ENCODE measurements at regions not wholly inside any gene's neighbourhood (a gene's known extent, or its start where the extent isn't known, plus 50 kb on each side); places are given as distances from the start of the nearest gene placed in this dataset.

DNA sequence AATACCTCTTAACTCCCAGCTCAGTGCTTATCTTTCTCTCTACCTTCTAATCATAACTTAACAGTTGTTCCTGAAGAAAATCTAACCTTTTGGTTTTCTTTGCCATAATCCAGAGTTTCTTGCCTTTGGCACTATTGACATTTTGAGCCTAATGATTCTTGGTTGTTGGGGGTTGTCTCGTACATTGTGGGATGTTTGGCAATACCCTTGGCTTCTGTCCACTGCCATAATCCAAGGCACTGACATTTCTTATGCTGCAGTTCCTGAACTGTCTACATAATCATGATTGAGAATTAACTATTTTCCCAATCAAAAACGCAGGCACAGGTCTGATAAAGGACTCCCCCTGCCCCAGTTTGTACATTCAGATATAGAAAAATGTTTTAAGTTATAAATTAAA lies 203.2 kb upstream of the MEX3C start:
- DNase-seq, result no peak

DNA sequence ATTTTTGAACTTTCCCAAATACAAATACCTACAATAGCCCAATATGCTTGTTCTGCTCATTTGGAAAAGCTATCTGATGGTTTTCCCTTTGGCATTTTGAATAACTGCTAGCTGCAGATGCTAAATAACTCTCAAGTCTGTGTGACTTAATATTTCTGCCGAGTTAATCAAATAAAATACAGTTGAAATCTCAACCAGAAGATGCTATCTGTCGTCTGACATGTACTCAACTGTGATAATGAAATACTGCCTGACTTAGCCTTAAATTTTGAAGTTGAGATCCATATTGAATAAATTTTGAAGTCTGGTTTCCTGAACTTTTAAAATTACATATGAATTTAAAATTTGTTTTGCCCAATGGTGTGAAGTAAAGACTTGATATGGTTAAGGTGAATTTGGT lies 204.4 kb upstream of the MEX3C start:
- no peak for DNase-seq

DNA sequence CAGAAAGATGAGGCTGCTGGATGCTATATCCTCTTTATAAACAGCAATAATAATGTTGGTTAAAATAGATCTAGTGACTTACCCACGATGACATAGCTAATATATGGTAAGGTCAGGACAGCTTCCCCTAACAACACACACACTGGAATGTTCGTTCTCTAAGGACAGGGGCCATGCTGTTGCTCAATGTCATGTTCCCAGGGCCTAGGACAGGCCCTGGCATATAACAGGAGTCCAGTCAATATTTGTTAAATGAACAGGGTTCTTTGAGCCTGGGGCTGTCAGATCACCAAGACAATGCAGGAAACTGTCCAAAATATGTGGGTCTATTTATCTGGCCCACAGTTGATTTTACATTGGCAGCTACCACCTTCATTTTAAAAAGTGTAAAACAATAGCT lies 207.1 kb upstream of the MEX3C start:
- DNase-seq, result no peak

DNA sequence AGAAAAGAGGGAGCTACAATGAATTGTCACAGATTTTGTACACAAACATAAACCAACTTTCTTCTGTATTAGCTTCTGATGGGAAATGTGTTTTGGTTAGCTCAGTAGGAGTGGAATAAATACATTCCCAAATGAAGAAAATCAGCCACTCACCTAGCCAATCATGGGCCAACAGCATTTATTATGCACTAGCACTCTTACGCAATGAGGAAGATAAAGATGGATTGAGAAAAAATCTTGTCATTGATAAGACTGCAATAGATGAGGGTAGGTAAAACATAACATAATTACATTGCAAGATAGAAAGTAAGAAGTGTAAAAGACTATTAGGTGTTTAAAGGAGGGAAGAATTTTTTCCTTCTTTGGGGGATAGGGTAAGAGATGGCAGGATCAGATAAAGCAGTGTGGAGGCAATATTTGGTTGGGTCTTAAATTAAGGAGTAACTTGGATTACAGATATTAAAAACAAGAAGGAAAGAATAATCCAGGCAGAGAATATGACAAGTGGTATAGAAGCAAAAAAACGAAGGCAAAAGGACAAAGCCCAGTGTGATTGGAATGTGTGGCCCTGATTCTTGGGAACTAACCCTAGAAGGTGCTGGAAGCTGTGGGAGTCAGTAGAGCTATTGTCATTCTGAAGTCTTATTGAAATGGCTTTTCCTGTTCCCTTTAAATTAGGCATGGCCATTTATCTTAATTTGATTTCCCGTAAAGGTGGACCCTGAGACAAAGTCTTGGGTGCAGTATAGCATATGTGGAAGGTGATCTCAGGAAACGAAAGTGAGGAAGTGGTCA lies 208.4 kb upstream of the MEX3C start:
- no peak for DNase-seq

DNA sequence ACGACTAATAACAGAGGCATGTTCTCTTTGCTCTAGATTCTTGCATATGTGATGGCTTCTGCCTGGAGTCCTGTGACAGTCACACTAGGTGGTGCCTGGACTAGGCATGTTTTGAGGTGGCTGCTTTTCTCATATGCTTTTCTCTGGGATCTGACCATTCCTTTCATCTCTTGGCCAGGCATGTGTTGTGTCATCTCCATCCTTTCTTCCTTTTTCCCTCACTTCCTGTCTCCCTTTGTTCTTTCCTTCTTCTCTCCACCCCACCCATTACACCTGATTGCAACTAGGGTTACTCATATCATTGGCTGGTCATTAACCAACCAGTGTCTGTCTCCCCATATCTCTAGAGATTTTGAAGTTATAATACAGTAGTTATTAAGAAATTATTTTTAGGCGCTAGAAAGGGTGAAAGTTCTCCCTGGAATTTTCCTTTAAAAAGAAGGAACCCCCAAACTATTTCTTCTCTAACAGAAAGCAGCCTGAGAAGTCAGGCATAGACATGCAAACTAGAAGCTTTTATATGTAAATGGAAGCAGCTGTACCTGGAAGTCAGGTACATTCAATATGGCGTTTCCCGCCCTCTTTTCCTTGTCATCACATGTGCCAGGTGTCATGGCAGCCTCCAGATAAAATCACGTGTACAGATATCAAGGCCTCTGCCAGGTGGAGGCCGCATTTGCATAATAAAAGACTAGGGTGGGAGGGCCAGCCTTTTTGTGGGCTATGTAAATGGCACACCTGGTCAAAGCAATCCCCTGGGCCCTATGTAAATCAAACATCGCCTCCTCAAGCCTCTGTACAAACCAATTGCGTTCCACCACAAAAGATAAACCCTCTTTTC lies 220.4 kb upstream of the MEX3C start:
- no peak for DNase-seq

DNA sequence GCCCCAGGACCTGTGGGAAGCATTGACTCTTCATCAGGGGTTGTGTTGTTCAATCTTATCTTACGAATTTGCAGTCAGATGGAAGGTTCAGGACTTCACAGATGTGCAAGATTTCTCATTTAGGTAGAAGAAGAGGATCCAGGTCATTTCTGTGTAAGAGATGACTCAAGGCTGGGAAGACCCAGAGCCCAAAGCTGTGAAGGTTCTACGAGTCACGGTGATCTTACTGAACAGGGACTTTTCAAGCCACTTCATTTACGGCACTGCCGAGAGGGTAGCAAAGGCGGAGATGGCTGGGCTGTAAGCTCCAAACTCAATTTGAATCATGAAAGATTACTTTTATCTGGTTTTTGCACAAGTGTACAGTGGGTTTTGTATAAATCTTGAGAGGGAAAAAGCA lies 228.0 kb upstream of the MEX3C start:
- no peak for DNase-seq

DNA sequence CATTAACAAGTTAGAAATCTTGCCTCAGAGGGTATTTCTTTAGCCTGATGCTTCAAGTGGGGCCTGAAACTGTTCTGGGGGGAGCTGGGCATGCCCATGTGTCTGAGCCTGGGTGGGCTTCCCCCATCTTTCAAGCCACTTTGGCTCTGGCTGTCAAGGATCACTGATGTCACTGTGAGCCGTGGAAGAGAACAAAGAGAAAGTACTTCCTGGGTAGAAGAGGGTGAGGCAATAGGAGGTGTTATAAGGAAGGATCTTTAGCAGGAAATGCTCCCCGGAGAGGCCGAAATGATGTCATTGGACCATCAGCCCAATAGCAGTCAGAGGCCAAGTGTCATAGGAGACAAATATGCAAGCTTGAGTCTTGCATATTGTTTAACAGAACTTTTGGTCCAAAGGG lies 228.4 kb upstream of the MEX3C start:
- DNase-seq, result no peak

DNA sequence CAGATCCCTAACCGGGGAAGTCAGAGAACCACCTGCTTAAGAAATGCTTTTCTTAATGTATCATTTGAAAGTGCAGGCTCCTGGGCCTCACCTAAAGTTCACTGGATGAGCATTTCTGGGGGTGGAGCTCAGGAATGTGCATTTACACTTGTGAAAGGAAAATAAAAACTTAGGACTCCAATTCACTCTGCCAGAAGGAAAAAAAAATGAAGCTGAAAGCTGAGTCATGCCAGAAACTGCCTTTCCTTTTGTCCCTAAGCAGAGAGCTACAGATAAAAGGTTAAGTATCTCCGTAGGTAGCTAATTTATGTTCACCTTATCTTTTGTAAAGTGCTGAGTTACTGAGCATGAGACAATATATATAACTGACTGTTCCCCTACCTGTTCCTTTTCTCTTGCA lies 229.5 kb upstream of the MEX3C start:
- DNase-seq, result no peak

DNA sequence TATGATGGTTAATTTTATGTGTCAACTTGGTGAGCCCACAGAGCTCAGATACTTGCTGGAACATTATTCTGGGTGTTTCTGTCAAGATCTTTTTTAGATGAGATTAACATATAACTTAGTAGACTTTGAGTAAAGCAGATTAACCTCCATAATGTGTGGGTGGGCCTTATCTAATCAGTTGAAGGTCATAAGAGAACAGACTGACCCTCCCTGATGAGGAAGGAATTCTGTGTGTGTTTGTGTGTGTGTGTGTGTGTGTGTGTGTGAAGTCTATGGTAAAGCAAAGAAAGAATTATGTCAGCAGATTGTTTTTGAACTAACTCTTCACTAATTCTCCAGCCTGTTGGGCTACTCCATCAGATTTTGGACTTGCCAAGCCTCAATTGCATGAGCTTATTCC lies 232.2 kb upstream of the MEX3C start:
- DNase-seq, result no peak

DNA sequence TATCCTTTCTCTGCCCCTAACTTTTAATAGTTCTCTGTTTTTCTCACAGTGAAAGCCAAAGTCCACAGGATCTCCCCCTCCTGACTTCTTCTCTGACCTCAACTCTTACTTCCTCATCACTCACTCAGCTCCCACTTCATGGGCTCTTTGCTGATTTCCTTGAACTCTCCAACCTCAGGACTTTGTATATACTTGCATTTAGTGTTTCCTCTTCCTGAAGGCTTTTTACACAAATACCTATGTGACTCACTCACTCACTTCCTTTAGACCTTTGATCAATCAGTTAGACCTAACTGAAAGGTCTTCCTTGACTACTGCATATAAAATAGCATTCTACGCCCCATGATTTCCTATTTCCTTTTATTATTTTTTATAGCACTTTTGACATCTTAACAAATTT lies 233.1 kb upstream of the MEX3C start:
- DNase-seq, result no peak

DNA sequence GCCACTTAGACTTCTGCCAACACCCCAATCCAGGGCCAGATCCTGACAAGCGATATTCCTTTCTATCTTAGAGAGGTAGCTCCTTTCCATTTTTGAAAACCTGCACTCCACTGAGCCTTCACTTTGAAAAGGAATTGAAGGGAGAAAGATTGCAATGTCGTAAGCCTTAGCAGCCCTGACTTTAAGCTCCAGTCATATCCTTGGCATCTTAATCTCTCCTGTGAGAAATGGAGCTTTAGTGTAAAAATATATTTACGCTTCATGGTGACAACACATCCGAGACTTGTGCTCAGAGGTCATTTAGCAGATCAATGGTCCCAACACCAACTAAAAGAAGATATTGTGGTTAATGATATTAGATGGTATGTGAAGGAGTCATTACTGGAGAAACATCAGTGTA lies 235.8 kb upstream of the MEX3C start:
- DNase-seq, result no peak

DNA sequence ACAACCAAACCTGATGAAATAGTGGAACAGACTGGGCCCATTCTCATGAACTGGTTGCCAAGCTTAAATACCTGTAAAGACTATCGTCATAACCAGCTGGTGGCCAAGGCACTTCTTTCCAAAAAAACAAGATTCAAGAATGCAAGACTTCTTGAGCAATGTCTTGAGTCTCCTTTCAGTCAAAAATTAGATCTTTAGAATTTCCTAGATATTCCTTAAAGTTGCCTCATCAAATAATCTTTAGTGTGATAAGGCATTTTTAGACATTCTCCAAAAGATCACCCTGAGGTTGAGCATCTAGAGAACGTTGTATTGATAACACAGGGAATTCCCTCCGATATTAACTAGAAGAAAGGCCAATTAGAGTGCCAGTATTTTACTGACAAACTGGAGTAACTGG lies 236.4 kb upstream of the MEX3C start:
- DNase-seq, result no peak

DNA sequence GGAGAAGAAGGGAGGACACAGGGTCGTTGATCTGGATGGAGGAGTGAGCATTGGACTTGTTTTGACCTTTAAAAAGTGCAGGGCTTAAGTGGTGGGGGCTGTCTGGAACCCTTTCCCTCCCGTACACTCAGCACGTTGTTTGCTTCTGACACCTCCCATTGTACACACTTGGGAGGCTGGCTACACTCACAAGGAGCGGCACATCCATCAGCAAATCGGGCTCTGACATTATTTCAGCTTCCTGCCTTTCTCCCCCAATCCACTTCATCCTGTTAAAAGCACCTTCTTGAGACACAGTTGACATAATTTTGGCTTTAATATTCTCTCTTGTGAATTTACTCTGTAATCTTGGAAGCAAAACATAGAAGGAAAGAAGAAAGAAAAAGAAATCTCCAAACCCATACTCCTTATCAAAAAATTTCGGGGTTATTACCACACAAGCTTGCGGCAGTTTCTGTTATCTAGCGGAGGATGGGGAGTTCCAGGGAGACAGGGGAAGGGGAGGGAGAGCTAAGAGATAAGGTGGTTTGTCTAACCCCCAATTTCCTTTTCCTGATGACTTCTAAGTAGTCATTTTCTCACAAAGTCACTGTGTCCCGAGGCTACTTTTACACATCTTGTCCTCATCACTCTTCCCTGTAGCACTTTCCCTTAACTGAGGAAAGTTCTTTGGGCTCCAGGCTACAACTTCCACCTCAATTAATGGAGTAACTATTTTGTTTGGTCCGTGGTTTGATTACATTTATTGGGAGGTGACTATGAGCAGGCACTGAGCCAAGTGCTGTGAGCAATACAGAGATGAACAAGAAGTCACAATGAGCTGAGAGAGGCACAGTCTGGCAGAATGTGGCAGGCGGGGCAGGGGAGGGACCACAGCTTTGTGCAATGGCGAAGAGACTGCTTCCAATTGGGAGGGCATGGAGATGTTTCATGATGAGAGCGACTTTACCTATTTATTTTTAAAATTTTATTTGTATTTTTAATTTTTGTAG lies 240.1 kb upstream of the MEX3C start:
- DNase-seq, result no peak

DNA sequence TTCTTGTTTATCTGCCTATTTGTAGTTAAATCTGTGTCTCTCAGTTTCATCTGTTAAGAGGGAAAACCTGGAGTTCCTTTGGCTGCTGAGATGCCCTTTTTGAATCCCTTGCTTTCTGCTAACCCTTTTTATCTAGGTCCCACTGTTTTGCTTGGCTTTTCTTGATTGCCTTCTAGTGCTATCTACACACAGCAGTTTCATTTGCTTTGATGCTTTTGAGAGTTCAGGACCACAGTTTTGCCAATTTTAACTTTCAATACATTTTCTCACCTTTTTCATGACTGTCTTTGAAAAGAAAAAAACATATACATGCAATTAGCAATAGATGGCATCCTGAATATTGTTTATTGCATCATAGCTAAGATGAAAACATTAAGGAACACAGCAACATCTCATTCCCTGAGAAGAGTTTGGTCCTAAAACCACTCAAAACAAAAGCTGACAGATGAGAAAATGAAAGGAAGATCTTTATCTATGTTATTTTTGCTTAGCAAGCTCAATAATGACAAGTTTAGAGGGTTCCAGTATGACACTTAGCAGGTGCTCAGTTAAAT lies 241.4 kb upstream of the MEX3C start:
- DNase-seq, result no peak

DNA sequence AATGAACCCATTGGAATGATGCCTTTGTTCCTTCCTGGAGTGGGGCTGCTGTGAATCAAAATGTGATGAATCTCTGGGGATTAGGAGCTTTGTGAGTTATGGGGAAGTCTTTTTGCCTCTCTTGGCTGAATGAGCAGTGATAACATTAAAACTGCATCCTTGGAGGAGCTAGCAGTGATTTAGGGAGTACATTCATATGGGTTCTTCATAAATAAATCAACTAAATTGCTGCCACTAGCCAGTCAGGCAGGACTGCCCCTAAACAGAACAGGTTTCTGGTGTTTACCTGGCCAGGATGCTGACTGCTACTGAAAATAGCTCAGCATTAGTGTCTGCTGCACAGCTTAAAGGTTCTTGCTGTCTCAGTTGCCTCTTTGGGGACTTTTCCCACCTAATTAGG lies 244.5 kb upstream of the MEX3C start:
- no peak for DNase-seq

DNA sequence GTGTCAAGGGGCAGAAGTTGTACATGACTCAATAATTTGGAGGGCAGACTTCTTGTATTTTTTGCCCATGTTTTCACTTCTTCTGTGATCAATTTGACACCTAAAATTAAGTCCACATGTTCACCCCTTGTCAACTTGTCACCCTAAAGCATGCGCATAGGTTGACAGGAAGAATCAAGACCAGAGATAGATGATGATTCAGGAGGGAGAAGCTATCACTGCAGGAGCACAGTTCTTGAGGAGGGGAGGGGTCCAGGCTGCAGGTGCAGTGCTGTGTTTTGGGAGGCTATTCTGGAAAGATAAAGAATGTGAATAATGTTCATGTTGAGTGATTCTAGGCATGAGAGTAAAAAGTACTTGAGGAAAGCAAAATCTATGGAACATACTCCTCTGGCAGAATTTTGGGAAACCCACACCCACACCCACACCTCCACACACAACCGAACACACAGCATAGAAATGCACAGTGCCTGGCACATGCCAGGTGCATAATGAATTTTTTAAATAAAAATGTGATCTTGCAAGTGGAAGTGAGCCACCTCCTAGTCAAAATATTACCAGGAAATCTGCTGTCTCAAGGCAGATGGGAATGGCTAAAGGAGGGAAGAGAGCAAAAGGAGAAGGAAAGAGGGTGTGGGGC lies 249.2 kb upstream of the MEX3C start:
- no peak for DNase-seq

DNA sequence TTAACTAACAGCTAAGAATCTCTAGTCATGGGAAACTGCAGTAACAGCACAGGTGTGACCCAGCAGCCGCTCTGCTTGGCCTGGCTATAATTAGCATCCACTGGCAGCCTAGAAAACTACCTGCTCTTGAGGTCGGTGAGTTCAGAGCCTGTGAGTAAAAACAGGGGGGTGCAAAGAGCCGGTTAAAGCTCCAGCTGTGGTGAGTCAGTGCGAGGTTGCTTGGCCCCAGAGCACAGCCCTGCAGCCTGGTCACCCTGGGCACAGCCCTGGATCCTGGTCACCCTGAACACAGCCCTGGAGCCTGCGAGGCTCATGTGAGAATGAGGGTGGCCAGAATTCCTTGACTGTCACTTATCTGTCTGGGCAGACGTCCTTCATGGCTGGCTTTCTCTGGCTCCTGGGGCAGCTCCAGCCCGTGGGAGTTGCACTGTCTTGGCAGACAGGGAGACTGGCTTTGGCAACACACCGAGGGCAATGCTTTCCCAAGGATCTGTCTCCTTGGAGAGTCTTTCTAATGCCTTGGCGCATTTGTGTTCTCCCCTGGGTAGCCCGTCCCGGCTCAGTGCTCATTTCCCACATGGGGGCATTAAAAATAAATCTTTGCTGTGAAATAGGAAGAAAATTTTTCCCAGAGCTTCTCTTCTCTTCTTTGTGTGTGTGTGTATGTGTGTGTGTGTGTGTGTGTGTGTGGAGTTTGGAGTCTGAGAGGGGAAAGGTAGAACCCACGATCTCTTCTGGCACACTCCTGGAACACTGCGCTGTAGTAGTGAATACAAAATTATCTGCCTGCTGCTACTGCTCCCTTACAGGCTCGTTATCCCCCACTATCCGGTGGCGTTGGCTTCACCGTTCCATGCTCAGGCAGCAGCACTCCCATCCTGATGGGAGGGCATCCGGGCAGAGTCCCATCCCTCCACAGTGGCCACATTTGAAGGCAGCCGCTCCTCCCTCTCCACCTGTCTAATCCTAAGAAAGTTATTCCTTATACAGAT lies 250.2 kb upstream of the MEX3C start:
- no peak for DNase-seq

DNA sequence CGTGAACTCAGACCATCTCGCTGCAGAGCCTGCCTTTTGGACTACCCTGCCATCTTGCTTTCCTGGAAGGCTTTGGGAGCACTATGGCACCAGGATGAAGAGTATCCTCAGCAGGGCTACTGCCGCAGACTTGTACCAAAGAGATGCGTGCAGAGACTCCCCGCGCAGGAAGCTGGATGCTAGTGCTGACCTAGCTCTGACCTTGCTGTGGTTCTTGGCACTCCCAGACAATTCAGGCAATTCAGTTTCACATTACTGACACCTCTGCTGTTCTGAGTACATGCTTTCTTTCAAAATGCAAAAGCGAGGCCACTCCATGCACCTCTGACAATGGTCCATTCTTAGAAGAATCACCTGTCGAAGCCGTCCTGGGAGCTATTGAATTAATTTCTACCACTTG lies 251.5 kb upstream of the MEX3C start:
- DNase-seq, result no peak

DNA sequence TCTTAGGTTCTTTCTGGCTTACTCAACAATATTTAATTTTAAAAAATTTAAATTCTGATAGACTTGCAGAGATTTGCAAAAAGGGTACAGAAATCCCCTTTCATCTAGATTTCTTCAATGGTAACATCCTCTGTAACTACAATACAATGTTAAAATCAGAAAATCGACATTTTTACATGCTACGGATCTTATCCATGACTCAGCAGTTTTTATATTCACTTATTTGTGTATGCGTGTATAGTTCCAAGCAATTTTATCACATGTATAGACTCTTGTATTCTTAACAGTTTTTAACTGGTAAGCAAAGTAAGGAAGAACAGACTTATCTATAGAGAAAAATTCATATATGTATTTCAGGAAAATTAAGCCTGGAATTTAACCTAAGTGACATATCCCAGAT lies 256.1 kb upstream of the MEX3C start:
- no peak for DNase-seq

DNA sequence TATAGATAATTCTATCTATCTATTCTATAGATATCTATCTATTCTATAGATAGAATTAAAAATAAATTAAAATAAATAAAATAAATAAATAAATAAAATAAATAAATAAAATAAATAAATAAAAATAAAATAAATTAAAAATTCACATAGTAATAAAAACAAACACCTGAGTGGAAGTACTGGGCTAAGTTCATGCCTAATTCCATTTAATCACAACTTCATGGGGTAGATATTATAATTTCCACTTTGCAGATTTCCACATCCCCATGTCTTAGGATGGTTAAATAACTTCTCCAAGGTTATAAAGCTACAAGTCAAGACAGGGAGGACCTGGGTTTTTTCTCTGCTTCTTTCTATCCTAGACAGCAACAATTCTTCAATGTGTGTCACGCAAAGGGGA lies 261.4 kb upstream of the MEX3C start:
- DNase-seq, result no peak

DNA sequence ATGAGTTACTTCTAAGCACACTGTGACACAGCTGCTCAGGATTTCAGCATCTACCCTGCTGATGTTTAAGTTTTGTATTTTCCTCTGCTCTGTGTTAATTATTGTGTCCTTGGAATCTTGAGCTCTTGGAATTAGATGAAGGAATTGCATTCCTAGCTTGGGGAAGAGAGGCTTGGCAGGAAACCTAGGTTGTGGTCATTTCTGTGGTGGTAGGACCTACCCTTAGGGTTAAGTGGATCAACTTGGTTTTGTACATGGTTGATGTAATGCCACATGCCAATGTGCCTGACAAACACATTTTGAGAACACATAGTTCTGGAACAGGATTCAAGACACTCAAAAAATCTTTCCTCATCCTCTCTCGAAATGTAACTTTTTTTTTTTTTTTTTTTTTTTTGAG lies 264.5 kb upstream of the MEX3C start:
- DNase-seq, result no peak

Measured in activated gamma-delta T cell (primary cell).